ENCODE measurements at regions not wholly inside any gene's neighbourhood (a gene's known extent, or its start where the extent isn't known, plus 50 kb on each side); places are given as distances from the start of the nearest gene placed in this dataset.

- no peak for DNase-seq
Observed at GRCh38 chr20:52921340-52921739, 50.8 kb upstream of the TSHZ2 start.

- DNase-seq, result no peak
Observed at GRCh38 chr20:52918311-52918710, 53.8 kb upstream of the TSHZ2 start.

- no peak for DNase-seq
Observed at GRCh38 chr20:52915564-52915963, 56.6 kb upstream of the TSHZ2 start.

- no peak for DNase-seq
Observed at GRCh38 chr20:52914870-52915269, 57.3 kb upstream of the TSHZ2 start.

- no peak for DNase-seq
Observed at GRCh38 chr20:52913650-52914387, 58.3 kb upstream of the TSHZ2 start.

GRCh38 chr20:52905241-52905994 lies 66.7 kb upstream of the TSHZ2 start:
- DNase-seq, result no peak

- no peak for DNase-seq
Observed at GRCh38 chr20:52904837-52905236, 67.3 kb upstream of the TSHZ2 start.

GRCh38 chr20:52899041-52899608 lies 73.0 kb upstream of the TSHZ2 start:
- DNase-seq, result no peak

- DNase-seq, result no peak
Observed at GRCh38 chr20:52896348-52896747, 75.8 kb upstream of the TSHZ2 start.

GRCh38 chr20:52895701-52896100 lies 76.5 kb upstream of the TSHZ2 start:
- no peak for DNase-seq

GRCh38 chr20:52895235-52895634 lies 76.9 kb upstream of the TSHZ2 start:
- no peak for DNase-seq

- no peak for DNase-seq
Observed at GRCh38 chr20:52893498-52893897, 78.7 kb upstream of the TSHZ2 start.

GRCh38 chr20:52892023-52892422 lies 80.1 kb upstream of the TSHZ2 start:
- DNase-seq, result no peak

GRCh38 chr20:52890130-52890529 lies 82.0 kb upstream of the TSHZ2 start:
- DNase-seq, result no peak

GRCh38 chr20:52889225-52889624 lies 82.9 kb upstream of the TSHZ2 start:
- DNase-seq, result no peak

- DNase-seq, result no peak
Observed at GRCh38 chr20:52888096-52888495, 84.1 kb upstream of the TSHZ2 start.

GRCh38 chr20:52880997-52881396 lies 91.2 kb upstream of the TSHZ2 start:
- DNase-seq, result no peak

- DNase-seq, result no peak
Observed at GRCh38 chr20:52880259-52880658, 91.9 kb upstream of the TSHZ2 start.

GRCh38 chr20:52874241-52874640 lies 97.9 kb upstream of the TSHZ2 start:
- no peak for DNase-seq

- DNase-seq, result no peak
Observed at GRCh38 chr20:52869698-52870501, 102.3 kb upstream of the TSHZ2 start.

GRCh38 chr20:52869276-52869675 lies 102.9 kb upstream of the TSHZ2 start:
- no peak for DNase-seq

GRCh38 chr20:52867305-52867704 lies 104.9 kb upstream of the TSHZ2 start:
- DNase-seq, result no peak

GRCh38 chr20:52864916-52865605 lies 107.1 kb upstream of the TSHZ2 start:
- no peak for DNase-seq
